GM23338 (cell line): ENCODE measurements at regions not wholly inside any gene's neighbourhood (a gene's known extent, or its start where the extent isn't known, plus 50 kb on each side); places are given as distances from the start of the nearest gene placed in this dataset.

Experiments used
- ATAC-seq: fragments of 200-7000 bp; cut with Tn5 transposase; 3 replicates; pipeline ENCODE4 v1.9.1; 2020
- DNase-seq: peaks from one replicate; pipeline ENCODE4 v3.0.0-alpha.2; 2015; ENCODE audit warnings: low spot score
- H2AFZ ChIP-seq: fragments of 200-600 bp; sonication (generic); 2 replicates; pipeline ENCODE4 v1.8.0; 2016; ENCODE audit warnings: antibody characterized with exemption, mild to moderate bottlenecking, moderate library complexity
- H3F3A ChIP-seq: fragments of 200-600 bp; sonication (generic); replicated peaks from 2 replicates; pipeline ENCODE4 v1.8.0; 2017; ENCODE audit warnings: antibody characterized with exemption, mixed run types, low read depth
- H3K27ac ChIP-seq: fragments of 200-600 bp; sonication (generic); 2 replicates; pipeline ENCODE4 v1.6.1; 2016; ENCODE audit warnings: low read depth
- H3K27me3 ChIP-seq: fragments of 200-600 bp; sonication (generic); 2 replicates; pipeline ENCODE4 v1.8.0; 2016; ENCODE audit warnings: mild to moderate bottlenecking, mixed run types, moderate library complexity; ENCODE audit not compliant: insufficient read depth
- H3K36me3 ChIP-seq: fragments of 200-600 bp; sonication (generic); 2 replicates; pipeline ENCODE4 v1.8.0; 2016; ENCODE audit warnings: mild to moderate bottlenecking; ENCODE audit not compliant: insufficient read depth
- H3K4me1 ChIP-seq: fragments of 200-600 bp; sonication (generic); 2 replicates; pipeline ENCODE4 v1.8.0; 2016; ENCODE audit warnings: mild to moderate bottlenecking, moderate library complexity; ENCODE audit not compliant: insufficient read depth
- H3K4me2 ChIP-seq: fragments of 200-600 bp; sonication (generic); 2 replicates; pipeline ENCODE4 v1.7.1; 2017; ENCODE audit warnings: mixed run types
- H3K4me3 ChIP-seq: fragments of 200-600 bp; sonication (generic); 2 replicates; pipeline ENCODE4 v1.6.1; 2016; ENCODE audit warnings: mixed run types
- H3K79me2 ChIP-seq: fragments of 200-600 bp; sonication (generic); replicated peaks from 2 replicates; pipeline ENCODE4 v1.8.0; 2017; ENCODE audit warnings: mild to moderate bottlenecking; ENCODE audit not compliant: insufficient read depth
- H3K9me2 ChIP-seq: fragments of 200-600 bp; sonication (generic); 2 replicates; pipeline ENCODE4 v1.8.0; 2017; ENCODE audit not compliant: insufficient read depth
- H4K20me1 ChIP-seq: fragments of 200-600 bp; sonication (generic); replicated peaks from 2 replicates; pipeline ENCODE4 v1.8.0; 2017; ENCODE audit warnings: mild to moderate bottlenecking; ENCODE audit not compliant: insufficient read depth
- H3K27ac Mint-ChIP-seq: 2 replicates; pipeline ENCODE4 v1.8.0; 2020; ENCODE audit warnings: inconsistent platforms, mild to moderate bottlenecking, moderate library complexity, mixed read lengths
- H3K27me3 Mint-ChIP-seq: 3 replicates; pipeline ENCODE4 v1.8.0; 2022; ENCODE audit warnings: low read depth, mild to moderate bottlenecking, moderate library complexity, mixed read lengths, inconsistent platforms; ENCODE audit not compliant: insufficient read depth, poor library complexity
- H3K36me3 Mint-ChIP-seq: 3 replicates; pipeline ENCODE4 v1.8.0; 2021; ENCODE audit warnings: low read depth, mild to moderate bottlenecking, inconsistent platforms, moderate library complexity, mixed read lengths
- H3K4me1 Mint-ChIP-seq: 3 replicates; pipeline ENCODE4 v1.8.0; 2020; ENCODE audit warnings: mild to moderate bottlenecking, inconsistent platforms, mixed read lengths
- H3K4me3 Mint-ChIP-seq: 3 replicates; pipeline ENCODE4 v1.8.0; 2021; ENCODE audit warnings: moderate library complexity, mild to moderate bottlenecking, inconsistent platforms, mixed read lengths
- H3K9me3 Mint-ChIP-seq: 3 replicates; pipeline ENCODE4 v1.8.0; 2020; ENCODE audit warnings: moderate library complexity, mild to moderate bottlenecking, inconsistent platforms, mixed read lengths
- CREB1 ChIP-seq: fragments of 250-450 bp; sonication (Bioruptor Pico); IDR thresholded peaks from 2 replicates; pipeline ENCODE4 v1.5.0; 2020; ENCODE audit warnings: low read depth, mild to moderate bottlenecking, moderate library complexity
- EZH2 ChIP-seq: fragments of 200-600 bp; sonication (generic); IDR thresholded peaks from one replicate; pipeline ENCODE4 v1.8.0; 2017; ENCODE audit warnings: antibody characterized with exemption, mild to moderate bottlenecking, low read depth; ENCODE audit not compliant: unreplicated experiment
- EZH2phosphoT487 ChIP-seq: fragments of 200-600 bp; sonication (generic); IDR thresholded peaks from one replicate; pipeline ENCODE4 v1.8.1; 2018; ENCODE audit warnings: antibody characterized with exemption; ENCODE audit not compliant: unreplicated experiment
- JUNB ChIP-seq: IDR thresholded peaks from one replicate; pipeline ENCODE4 v1.6.1; 2016; ENCODE audit warnings: antibody characterized with exemption; ENCODE audit not compliant: unreplicated experiment
- ZNF114 ChIP-seq: fragments of 250-450 bp; sonication (Bioruptor Pico); IDR thresholded peaks from 2 replicates; pipeline ENCODE4 v1.5.0; 2020; ENCODE audit warnings: mild to moderate bottlenecking, moderate library complexity
- ZNF331 ChIP-seq: fragments of 250-450 bp; sonication (Bioruptor Pico); IDR thresholded peaks from 2 replicates; pipeline ENCODE4 v1.5.0; 2020; ENCODE audit warnings: low read depth, mild to moderate bottlenecking, moderate library complexity
- TF ChIP-seq, protein P1 (sequence below): IDR thresholded peaks from one replicate; pipeline ENCODE4 v1.6.1; 2018; ENCODE audit warnings: antibody characterized with exemption; ENCODE audit not compliant: unreplicated experiment
- TF ChIP-seq, protein P2 (sequence below), 2 experiments: fragments of 200-600 bp in 1 of 2; sonication (generic) in 1 of 2; conservative IDR thresholded peaks; 2 replicates each; pipeline versions ENCODE4 v1.5.1 to v1.6.1; 2016 to 2017; ENCODE audit warnings: antibody characterized with exemption in 2 of 2, low read depth in 2 of 2, mild to moderate bottlenecking in 2 of 2, moderate library complexity in 1 of 2
- TF ChIP-seq, protein P3 (sequence below): fragments of 250-450 bp; sonication (Bioruptor Pico); IDR thresholded peaks from 2 replicates; pipeline ENCODE4 v1.5.0; 2020; ENCODE audit warnings: mild to moderate bottlenecking, moderate library complexity

DNA sequence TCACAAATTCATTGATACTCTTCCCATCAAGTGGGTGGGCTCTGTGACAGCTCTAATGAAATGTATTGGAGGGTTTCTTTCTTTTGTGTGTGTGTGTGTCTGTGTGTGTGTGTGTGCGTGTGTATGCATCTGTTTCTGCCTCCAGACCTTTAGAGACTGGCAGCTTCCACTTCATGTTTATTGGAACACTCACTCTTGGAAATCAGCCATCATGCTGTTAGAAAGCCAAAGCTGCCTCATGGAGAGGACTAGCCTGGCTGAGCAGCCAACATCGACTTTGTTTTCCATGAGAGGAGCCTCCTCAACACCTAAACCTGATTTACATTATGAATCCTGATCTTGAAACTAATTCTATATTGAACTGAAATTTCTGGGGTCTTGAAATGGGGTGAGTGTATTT, 128.5 kb upstream of the FAM174A start (continued):
- TF ChIP-seq, protein P1, sequence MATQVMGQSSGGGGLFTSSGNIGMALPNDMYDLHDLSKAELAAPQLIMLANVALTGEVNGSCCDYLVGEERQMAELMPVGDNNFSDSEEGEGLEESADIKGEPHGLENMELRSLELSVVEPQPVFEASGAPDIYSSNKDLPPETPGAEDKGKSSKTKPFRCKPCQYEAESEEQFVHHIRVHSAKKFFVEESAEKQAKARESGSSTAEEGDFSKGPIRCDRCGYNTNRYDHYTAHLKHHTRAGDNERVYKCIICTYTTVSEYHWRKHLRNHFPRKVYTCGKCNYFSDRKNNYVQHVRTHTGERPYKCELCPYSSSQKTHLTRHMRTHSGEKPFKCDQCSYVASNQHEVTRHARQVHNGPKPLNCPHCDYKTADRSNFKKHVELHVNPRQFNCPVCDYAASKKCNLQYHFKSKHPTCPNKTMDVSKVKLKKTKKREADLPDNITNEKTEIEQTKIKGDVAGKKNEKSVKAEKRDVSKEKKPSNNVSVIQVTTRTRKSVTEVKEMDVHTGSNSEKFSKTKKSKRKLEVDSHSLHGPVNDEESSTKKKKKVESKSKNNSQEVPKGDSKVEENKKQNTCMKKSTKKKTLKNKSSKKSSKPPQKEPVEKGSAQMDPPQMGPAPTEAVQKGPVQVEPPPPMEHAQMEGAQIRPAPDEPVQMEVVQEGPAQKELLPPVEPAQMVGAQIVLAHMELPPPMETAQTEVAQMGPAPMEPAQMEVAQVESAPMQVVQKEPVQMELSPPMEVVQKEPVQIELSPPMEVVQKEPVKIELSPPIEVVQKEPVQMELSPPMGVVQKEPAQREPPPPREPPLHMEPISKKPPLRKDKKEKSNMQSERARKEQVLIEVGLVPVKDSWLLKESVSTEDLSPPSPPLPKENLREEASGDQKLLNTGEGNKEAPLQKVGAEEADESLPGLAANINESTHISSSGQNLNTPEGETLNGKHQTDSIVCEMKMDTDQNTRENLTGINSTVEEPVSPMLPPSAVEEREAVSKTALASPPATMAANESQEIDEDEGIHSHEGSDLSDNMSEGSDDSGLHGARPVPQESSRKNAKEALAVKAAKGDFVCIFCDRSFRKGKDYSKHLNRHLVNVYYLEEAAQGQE = no peak
- TF ChIP-seq, protein P2, sequence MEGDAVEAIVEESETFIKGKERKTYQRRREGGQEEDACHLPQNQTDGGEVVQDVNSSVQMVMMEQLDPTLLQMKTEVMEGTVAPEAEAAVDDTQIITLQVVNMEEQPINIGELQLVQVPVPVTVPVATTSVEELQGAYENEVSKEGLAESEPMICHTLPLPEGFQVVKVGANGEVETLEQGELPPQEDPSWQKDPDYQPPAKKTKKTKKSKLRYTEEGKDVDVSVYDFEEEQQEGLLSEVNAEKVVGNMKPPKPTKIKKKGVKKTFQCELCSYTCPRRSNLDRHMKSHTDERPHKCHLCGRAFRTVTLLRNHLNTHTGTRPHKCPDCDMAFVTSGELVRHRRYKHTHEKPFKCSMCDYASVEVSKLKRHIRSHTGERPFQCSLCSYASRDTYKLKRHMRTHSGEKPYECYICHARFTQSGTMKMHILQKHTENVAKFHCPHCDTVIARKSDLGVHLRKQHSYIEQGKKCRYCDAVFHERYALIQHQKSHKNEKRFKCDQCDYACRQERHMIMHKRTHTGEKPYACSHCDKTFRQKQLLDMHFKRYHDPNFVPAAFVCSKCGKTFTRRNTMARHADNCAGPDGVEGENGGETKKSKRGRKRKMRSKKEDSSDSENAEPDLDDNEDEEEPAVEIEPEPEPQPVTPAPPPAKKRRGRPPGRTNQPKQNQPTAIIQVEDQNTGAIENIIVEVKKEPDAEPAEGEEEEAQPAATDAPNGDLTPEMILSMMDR (conservative IDR thresholded peaks at IDR 0.05; ENCODE audit: low read depth in 2 of 2) = no peak
- TF ChIP-seq JUNB = no peak
- no peak for TF ChIP-seq EZH2phosphoT487

DNA sequence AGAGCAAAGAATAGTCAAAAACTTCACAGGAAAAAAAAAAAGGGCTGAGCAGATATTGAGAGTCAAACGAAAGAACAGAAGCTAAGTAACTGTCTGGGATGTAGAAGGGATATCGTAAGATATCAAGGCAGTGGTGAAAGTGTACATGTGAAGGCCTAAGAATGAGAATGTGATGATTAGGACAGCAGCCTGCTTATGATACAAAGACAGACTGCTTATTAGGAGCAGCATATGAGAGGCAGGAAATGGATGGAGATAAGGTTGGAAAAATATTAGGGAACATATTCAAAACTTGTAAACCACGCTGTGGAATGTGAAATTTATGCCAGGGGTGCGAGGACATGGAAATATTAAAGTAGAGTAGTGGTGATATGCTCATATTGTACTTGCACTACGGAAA, 133.1 kb upstream of the FAM174A start:
- no peak overlapping the region for H2AFZ ChIP-seq
- no peak for ATAC-seq
- H3K9me3 Mint-ChIP-seq = no peaks in the 10 kb centered on the region
- H4K20me1 ChIP-seq = no peaks in the 10 kb centered on the region
- no peaks in the 10 kb centered on the region for H3K27me3 Mint-ChIP-seq
- H3K36me3 ChIP-seq = no peaks in the 10 kb centered on the region
- H3K79me2 ChIP-seq = no peaks in the 10 kb centered on the region
- H3K36me3 Mint-ChIP-seq = no peaks in the 10 kb centered on the region
- no peaks in the 10 kb centered on the region; the same call in 1 of the 2 replicates for H3K4me1 ChIP-seq
- no peak overlapping the region for H3K27ac ChIP-seq
- no peak overlapping the region for H3K27ac Mint-ChIP-seq
- H3K9me2 ChIP-seq = no peaks in the 10 kb centered on the region
- no peak overlapping the region for H3K4me3 Mint-ChIP-seq
- no peak overlapping the region for H3K4me3 ChIP-seq
- no peaks in the 10 kb centered on the region for H3K4me1 Mint-ChIP-seq
- no peaks in the 10 kb centered on the region for H3K27me3 ChIP-seq
- TF ChIP-seq EZH2 = no peak
- no peak for TF ChIP-seq ZNF331
- TF ChIP-seq ZNF114 (CRISPR knock-in tag) = no peak
- TF ChIP-seq EZH2phosphoT487 = no peak
- H3K4me2 ChIP-seq = no peak overlapping the region
- DNase-seq = no peak
- no peaks in the 10 kb centered on the region for H3F3A ChIP-seq

DNA sequence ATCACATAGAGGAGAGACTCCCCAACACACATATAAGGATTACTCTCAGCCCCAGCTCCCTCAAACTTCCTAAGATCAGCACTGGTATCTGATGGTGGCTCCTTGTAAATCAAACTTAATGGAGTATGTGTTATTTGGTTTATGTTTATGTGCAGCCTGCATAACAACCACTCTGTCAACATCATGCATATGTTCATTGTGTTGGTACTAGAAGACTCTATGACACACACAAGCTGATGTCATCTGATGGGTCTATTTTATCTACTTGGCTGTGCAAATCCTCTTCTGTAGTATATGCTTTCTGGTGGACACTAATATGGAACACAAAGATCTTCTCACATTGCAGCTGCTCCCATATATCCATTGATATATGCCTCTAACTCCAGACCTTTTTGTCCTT, 134.0 kb upstream of the FAM174A start:
- no peaks in the 10 kb centered on the region for H3K9me3 Mint-ChIP-seq
- H3K27me3 Mint-ChIP-seq = no peaks in the 10 kb centered on the region
- no peak overlapping the region for H3K4me2 ChIP-seq
- H3K79me2 ChIP-seq = no peaks in the 10 kb centered on the region
- ATAC-seq (no peak), DNase-seq (no peak)
- no peaks in the 10 kb centered on the region for H3K9me2 ChIP-seq
- no peak overlapping the region for H2AFZ ChIP-seq
- H3K36me3 ChIP-seq = no peaks in the 10 kb centered on the region
- no peak overlapping the region for H3K27ac Mint-ChIP-seq
- H3K4me3 ChIP-seq = no peak overlapping the region
- H3K27ac ChIP-seq = no peak overlapping the region
- no peaks in the 10 kb centered on the region for H4K20me1 ChIP-seq
- H3K27me3 ChIP-seq = no peaks in the 10 kb centered on the region
- no peaks in the 10 kb centered on the region for H3K36me3 Mint-ChIP-seq
- no peaks in the 10 kb centered on the region for H3K4me1 Mint-ChIP-seq
- H3K4me3 Mint-ChIP-seq = no peak overlapping the region
- no peaks in the 10 kb centered on the region; the same call in 1 of the 2 replicates for H3K4me1 ChIP-seq
- H3F3A ChIP-seq = no peaks in the 10 kb centered on the region
- TF ChIP-seq, protein P3, sequence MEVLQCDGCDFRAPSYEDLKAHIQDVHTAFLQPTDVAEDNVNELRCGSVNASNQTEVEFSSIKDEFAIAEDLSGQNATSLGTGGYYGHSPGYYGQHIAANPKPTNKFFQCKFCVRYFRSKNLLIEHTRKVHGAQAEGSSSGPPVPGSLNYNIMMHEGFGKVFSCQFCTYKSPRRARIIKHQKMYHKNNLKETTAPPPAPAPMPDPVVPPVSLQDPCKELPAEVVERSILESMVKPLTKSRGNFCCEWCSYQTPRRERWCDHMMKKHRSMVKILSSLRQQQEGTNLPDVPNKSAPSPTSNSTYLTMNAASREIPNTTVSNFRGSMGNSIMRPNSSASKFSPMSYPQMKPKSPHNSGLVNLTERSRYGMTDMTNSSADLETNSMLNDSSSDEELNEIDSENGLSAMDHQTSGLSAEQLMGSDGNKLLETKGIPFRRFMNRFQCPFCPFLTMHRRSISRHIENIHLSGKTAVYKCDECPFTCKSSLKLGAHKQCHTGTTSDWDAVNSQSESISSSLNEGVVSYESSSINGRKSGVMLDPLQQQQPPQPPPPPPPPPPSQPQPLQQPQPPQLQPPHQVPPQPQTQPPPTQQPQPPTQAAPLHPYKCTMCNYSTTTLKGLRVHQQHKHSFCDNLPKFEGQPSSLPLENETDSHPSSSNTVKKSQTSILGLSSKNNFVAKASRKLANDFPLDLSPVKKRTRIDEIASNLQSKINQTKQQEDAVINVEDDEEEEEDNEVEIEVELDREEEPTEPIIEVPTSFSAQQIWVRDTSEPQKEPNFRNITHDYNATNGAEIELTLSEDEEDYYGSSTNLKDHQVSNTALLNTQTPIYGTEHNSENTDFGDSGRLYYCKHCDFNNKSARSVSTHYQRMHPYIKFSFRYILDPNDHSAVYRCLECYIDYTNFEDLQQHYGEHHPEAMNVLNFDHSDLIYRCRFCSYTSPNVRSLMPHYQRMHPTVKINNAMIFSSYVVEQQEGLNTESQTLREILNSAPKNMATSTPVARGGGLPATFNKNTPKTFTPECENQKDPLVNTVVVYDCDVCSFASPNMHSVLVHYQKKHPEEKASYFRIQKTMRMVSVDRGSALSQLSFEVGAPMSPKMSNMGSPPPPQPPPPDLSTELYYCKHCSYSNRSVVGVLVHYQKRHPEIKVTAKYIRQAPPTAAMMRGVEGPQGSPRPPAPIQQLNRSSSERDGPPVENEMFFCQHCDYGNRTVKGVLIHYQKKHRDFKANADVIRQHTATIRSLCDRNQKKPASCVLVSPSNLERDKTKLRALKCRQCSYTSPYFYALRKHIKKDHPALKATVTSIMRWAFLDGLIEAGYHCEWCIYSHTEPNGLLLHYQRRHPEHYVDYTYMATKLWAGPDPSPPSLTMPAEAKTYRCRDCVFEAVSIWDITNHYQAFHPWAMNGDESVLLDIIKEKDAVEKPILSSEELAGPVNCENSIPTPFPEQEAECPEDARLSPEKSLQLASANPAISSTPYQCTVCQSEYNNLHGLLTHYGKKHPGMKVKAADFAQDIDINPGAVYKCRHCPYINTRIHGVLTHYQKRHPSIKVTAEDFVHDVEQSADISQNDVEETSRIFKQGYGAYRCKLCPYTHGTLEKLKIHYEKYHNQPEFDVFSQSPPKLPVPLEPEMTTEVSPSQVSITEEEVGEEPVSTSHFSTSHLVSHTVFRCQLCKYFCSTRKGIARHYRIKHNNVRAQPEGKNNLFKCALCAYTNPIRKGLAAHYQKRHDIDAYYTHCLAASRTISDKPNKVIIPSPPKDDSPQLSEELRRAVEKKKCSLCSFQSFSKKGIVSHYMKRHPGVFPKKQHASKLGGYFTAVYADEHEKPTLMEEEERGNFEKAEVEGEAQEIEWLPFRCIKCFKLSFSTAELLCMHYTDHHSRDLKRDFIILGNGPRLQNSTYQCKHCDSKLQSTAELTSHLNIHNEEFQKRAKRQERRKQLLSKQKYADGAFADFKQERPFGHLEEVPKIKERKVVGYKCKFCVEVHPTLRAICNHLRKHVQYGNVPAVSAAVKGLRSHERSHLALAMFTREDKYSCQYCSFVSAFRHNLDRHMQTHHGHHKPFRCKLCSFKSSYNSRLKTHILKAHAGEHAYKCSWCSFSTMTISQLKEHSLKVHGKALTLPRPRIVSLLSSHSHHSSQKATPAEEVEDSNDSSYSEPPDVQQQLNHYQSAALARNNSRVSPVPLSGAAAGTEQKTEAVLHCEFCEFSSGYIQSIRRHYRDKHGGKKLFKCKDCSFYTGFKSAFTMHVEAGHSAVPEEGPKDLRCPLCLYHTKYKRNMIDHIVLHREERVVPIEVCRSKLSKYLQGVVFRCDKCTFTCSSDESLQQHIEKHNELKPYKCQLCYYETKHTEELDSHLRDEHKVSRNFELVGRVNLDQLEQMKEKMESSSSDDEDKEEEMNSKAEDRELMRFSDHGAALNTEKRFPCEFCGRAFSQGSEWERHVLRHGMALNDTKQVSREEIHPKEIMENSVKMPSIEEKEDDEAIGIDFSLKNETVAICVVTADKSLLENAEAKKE (CRISPR knock-in tag) = no peak
- TF ChIP-seq EZH2phosphoT487 (no peak), CREB1 (CRISPR knock-in tag) (no peak)
